ENCODE measurements at regions not wholly inside any gene's neighbourhood (a gene's known extent, or its start where the extent isn't known, plus 50 kb on each side); places are given as distances from the start of the nearest gene placed in this dataset.

- TF ChIP-seq SIN3A (IDR thresholded peaks at IDR 0.05; ENCODE audit: borderline replicate concordance, insufficient read depth, low read depth, low read length) (no peak), POLR2AphosphoS5 (IDR thresholded peaks at IDR 0.05; ENCODE audit: low read depth, low read length) (no peak), CTCF (IDR thresholded peaks at IDR 0.05) (no peak), TCF7L2 (IDR thresholded peaks at IDR 0.05; ENCODE audit: low read depth, low read length) (no peak), REST (IDR thresholded peaks at IDR 0.05; ENCODE audit: insufficient read depth in 1 of 2, low read depth in 2 of 2, low read length in 1 of 2) (no peak)
These were observed 140.7 kb downstream of the KCTD12 start for GRCh38 chr13:76745261-76746200.

Measured in Panc1 (cell line).